Kidney (tissue), 13 donors: ENCODE measurements at regions not wholly inside any gene's neighbourhood (a gene's known extent, or its start where the extent isn't known, plus 50 kb on each side); places are given as distances from the start of the nearest gene placed in this dataset.

Experiments
- DNase-seq, 5 donors: peaks; one replicate each; pipeline ENCODE4 v3.0.0-alpha.2; 2013 to 2020
- FAIRE-seq: peaks from 2 replicates; lab custom pipeline; 2012; peaks lifted over from hg19 to GRCh38; lab: Jason Lieb, UNC
- H3K27ac ChIP-seq, 2 donors: one replicate each; pipeline ENCODE4 v1.7.0; 2013; ENCODE audit warnings: low read depth in 2 of 2, low read length in 2 of 2, inconsistent platforms in 1 of 2
- H3K27me3 ChIP-seq: one replicate; pipeline ENCODE4 v1.7.1; 2013; ENCODE audit warnings: low read length, inconsistent platforms; ENCODE audit not compliant: control insufficient read depth, insufficient read depth
- H3K36me3 ChIP-seq, 3 donors: one replicate each; pipeline versions ENCODE4 v1.7.0 to v1.7.1; 2013; ENCODE audit warnings: low read length in 3 of 3, control low read depth in 1 of 3, inconsistent platforms in 1 of 3; ENCODE audit not compliant: insufficient read depth in 3 of 3, control insufficient read depth in 2 of 3
- H3K4me1 ChIP-seq, 3 donors: one replicate each; pipeline versions ENCODE4 v1.7.0 to v1.7.1; 2013; ENCODE audit warnings: low read length in 3 of 3, inconsistent platforms in 1 of 3, low read depth in 1 of 3; ENCODE audit not compliant: control insufficient read depth in 2 of 3, insufficient read depth in 2 of 3
- H3K4me3 ChIP-seq, 3 donors: one replicate each; pipeline versions ENCODE4 v1.7.0 to v1.8.1; 2013; ENCODE audit warnings: low read length in 3 of 3, control low read depth in 1 of 3, inconsistent platforms in 1 of 3
- H3K9ac ChIP-seq, 3 donors: one replicate each; pipeline versions ENCODE4 v1.7.0 to v1.7.1; 2013; ENCODE audit warnings: low read length in 3 of 3, control low read depth in 1 of 3, inconsistent platforms in 1 of 3
- H3K9me3 ChIP-seq, 3 donors: one replicate each; pipeline versions ENCODE4 v1.7.0 to v1.7.1; 2013; ENCODE audit warnings: low read length in 3 of 3, control low read depth in 1 of 3, inconsistent platforms in 1 of 3; ENCODE audit not compliant: control insufficient read depth in 2 of 3, insufficient read depth in 1 of 3
- CTCF ChIP-seq: IDR thresholded peaks from 3 replicates; pipeline ENCODE4 v1.5.1; 2012; ENCODE audit warnings: mild to moderate bottlenecking, moderate library complexity, borderline replicate concordance; ENCODE audit not compliant: insufficient read depth; ENCODE audit errors: extremely low read depth
- intact Hi-C: fragments of 100-400 bp; cut with DNase I; formaldehyde crosslinking; loops from one replicate; pipeline ENCODE4 v1.11.1; 2022
- donor health status: control.
- donor health status: control.
- donor health status: control.
- donor health status: control.
- donor health status: control.
- donor health status: DM: yes; HTN: yes; CAD: no.
- donor health status: Normal renal cell carcinoma (clear cell type).

GRCh38 chr15:69958496-69959084 is 139.1 kb downstream of the TLE3 start:
- intact Hi-C loops, result no loop called here
- DNase-seq (no peak), FAIRE-seq (no peak)
- no peak for TF ChIP-seq CTCF
- no peak overlapping the region for H3K4me3 ChIP-seq
- H3K9me3 ChIP-seq, result no peaks in the 10 kb centered on the region
- no peaks in the 10 kb centered on the region for H3K36me3 ChIP-seq
- H3K27ac ChIP-seq, result no peak overlapping the region
- no peak overlapping the region for H3K9ac ChIP-seq
- no peaks in the 10 kb centered on the region for H3K4me1 ChIP-seq
- H3K27me3 ChIP-seq, result no peaks in the 10 kb centered on the region

GRCh38 chr15:69962561-69962960 is 135.2 kb downstream of the TLE3 start:
- no peak overlapping the region for H3K9ac ChIP-seq
- no peaks in the 10 kb centered on the region for H3K9me3 ChIP-seq
- TF ChIP-seq CTCF, result no peak
- FAIRE-seq, result no peak
- H3K4me3 ChIP-seq, result no peak overlapping the region
- no peak for DNase-seq
- H3K27ac ChIP-seq, result no peak overlapping the region
- H3K36me3 ChIP-seq, result no peaks in the 10 kb centered on the region
- H3K27me3 ChIP-seq, result no peaks in the 10 kb centered on the region
- no peaks in the 10 kb centered on the region for H3K4me1 ChIP-seq
- intact Hi-C loops, result no loop called here

GRCh38 chr15:69963385-69963784 is 134.3 kb downstream of the TLE3 start:
- TF ChIP-seq CTCF, result no peak
- H3K4me1 ChIP-seq, result no peaks in the 10 kb centered on the region
- intact Hi-C loops, result no loop called here
- no peak overlapping the region for H3K27ac ChIP-seq
- no peak overlapping the region for H3K9ac ChIP-seq
- FAIRE-seq, result no peak
- DNase-seq, result no peak
- no peak overlapping the region for H3K4me3 ChIP-seq
- H3K27me3 ChIP-seq, result no peaks in the 10 kb centered on the region
- H3K36me3 ChIP-seq, result no peaks in the 10 kb centered on the region
- H3K9me3 ChIP-seq, result no peaks in the 10 kb centered on the region

GRCh38 chr15:69971771-69972170 is 125.9 kb downstream of the TLE3 start:
- Histone ChIP-seq H3K4me1 (no peaks in the 10 kb centered on the region), H3K27me3 (no peaks in the 10 kb centered on the region), H3K27ac (no peak overlapping the region), H3K36me3 (no peaks in the 10 kb centered on the region), H3K4me3 (no peak overlapping the region), H3K9me3 (no peaks in the 10 kb centered on the region), H3K9ac (no peak overlapping the region)
- FAIRE-seq (no peak), DNase-seq (no peak)
- intact Hi-C loops, result no loop called here
- TF ChIP-seq CTCF, result no peak
